Stimulated activated naive B cell treated with anti-CD40 and anti-IgM and Interleukin-4, amounts not matched to agents 10 μg/mL and 1 μg/mL and 100 μg/mL, for 72 hours (primary cell): ENCODE measurements at regions not wholly inside any gene's neighbourhood (a gene's known extent, or its start where the extent isn't known, plus 50 kb on each side); places are given as distances from the start of the nearest gene placed in this dataset.

ENCODE experiments used
- ATAC-seq, 2 donors: fragments of 150-1000 bp; cut with Tn5 transposase; replicated peaks; 2 replicates each; pipeline ENCODE4 v1.10.0; 2021; ENCODE audit warnings: moderate library complexity in 1 of 2
- DNase-seq: peaks from one replicate; pipeline ENCODE4 v3.0.0; 2021
- H3K27ac Mint-ChIP-seq: one replicate; pipeline ENCODE4 v1.8.0; 2022; ENCODE audit warnings: mild to moderate bottlenecking, mixed read lengths
- H3K27me3 Mint-ChIP-seq, 2 donors: one replicate each; pipeline ENCODE4 v1.8.0; 2022; ENCODE audit warnings: mixed read lengths in 2 of 2
- H3K36me3 Mint-ChIP-seq, 2 donors: one replicate each; pipeline ENCODE4 v1.8.0; 2022; ENCODE audit warnings: mixed read lengths in 2 of 2, mild to moderate bottlenecking in 1 of 2
- H3K4me1 Mint-ChIP-seq, 2 donors: one replicate each; pipeline ENCODE4 v1.8.0; 2022; ENCODE audit warnings: mixed read lengths in 2 of 2, mild to moderate bottlenecking in 1 of 2
- H3K4me3 Mint-ChIP-seq, 2 donors: one replicate each; pipeline ENCODE4 v1.8.0; 2022; ENCODE audit warnings: mild to moderate bottlenecking in 2 of 2, mixed read lengths in 2 of 2, moderate library complexity in 1 of 2
- H3K9me3 Mint-ChIP-seq, 2 donors: one replicate each; pipeline ENCODE4 v1.8.0; 2022; ENCODE audit warnings: mixed read lengths in 2 of 2, mild to moderate bottlenecking in 1 of 2

DNA sequence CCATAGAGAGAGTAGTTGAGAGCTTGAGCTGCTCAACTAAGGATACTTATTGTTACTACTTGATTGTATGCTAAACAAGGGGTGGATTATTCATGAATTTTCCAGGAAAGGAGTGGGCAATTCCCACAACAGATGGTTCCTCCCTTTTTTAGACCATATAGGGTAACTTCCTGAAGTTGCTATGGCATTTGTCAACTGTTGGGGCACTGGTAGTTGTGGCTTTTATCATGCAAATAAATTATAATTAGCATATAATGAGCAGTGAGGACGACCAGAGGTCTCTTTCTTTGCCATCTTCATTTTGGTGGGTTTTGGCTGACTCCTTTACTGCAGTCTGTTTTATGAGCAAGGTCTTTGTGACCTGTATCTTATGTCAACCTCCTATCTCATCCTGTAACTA lies 1403.5 kb upstream of the PABPC4L start:
- no peak for DNase-seq
- Mint-ChIP-seq H3K4me1 (no peaks in the 10 kb centered on the region), H3K36me3 (no peaks in the 10 kb centered on the region), H3K9me3 (peaks cover 0 to under 1% of the 10 kb centered on the region in 2 donors), H3K27me3 (no peaks in the 10 kb centered on the region), H3K27ac (no peak overlapping the region), H3K4me3 (no peak overlapping the region)
- no peak for ATAC-seq

- no peak for ATAC-seq
- Mint-ChIP-seq H3K4me1 (no peaks in the 10 kb centered on the region), H3K4me3 (no peak overlapping the region), H3K9me3 (no peaks in the 10 kb centered on the region), H3K36me3 (no peaks in the 10 kb centered on the region), H3K27ac (no peak overlapping the region), H3K27me3 (no peaks in the 10 kb centered on the region)
- DNase-seq, result no peak
Observed at GRCh38 chr4:135604531-135604930, 1402.9 kb upstream of the PABPC4L start.

DNA sequence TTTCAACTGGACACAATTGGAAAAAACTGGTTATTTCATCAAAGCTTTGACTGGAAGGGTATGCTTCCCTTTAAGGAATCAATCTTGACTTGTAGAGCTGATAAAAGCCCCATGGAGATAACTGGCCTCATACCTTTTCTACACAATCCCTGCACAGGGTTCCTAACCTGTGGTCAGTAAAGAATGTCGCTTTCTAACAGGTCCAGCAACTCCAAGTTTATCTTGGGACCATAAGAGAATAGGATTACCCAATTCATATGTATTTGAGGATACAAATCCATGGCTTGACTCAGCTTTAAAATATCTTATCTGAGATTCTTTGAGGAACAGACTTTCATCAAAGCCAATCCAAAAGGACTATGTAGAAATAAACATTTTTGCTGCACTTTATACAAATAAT lies 1399.8 kb upstream of the PABPC4L start:
- Mint-ChIP-seq H3K4me3 (no peak overlapping the region), H3K4me1 (no peaks in the 10 kb centered on the region), H3K27me3 (no peaks in the 10 kb centered on the region), H3K36me3 (no peaks in the 10 kb centered on the region), H3K27ac (no peak overlapping the region), H3K9me3 (peaks cover 5 to 9% of the 10 kb centered on the region in 2 donors)
- DNase-seq, result no peak
- ATAC-seq, result no peak

- Mint-ChIP-seq H3K4me1 (no peaks in the 10 kb centered on the region), H3K4me3 (no peak overlapping the region), H3K27me3 (no peaks in the 10 kb centered on the region), H3K27ac (no peak overlapping the region), H3K9me3 (peaks cover 10 to 12% of the 10 kb centered on the region in 2 donors), H3K36me3 (no peaks in the 10 kb centered on the region)
- no peak for DNase-seq
- no peak for ATAC-seq
Observed at GRCh38 chr4:135598151-135598550, 1396.6 kb upstream of the PABPC4L start.

DNA sequence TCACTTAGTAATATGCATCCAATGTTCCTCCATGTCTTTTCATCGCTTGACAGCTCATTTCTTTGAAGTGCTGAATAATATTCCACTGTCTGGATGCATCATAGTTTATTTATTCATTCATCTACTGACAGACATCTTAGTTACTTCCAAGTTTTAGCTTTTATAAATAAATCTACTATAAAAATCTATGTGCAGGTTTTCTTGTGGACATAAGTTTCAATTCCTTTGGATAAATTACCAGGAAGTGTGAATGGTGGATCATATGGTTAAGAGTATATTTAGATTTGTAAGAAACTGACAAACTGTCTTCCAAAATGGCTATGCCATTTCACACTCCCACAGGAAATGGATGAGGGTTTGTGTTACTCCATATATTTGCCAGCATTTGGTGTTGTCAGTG lies 1392.9 kb upstream of the PABPC4L start:
- H3K4me3 Mint-ChIP-seq, result no peak overlapping the region
- DNase-seq (no peak), ATAC-seq (no peak)
- no peak overlapping the region for H3K27ac Mint-ChIP-seq
- H3K9me3 Mint-ChIP-seq, result peaks cover 10 to 12% of the 10 kb centered on the region in 2 donors
- no peaks in the 10 kb centered on the region for H3K4me1 Mint-ChIP-seq
- no peaks in the 10 kb centered on the region for H3K27me3 Mint-ChIP-seq
- H3K36me3 Mint-ChIP-seq, result no peaks in the 10 kb centered on the region

DNA sequence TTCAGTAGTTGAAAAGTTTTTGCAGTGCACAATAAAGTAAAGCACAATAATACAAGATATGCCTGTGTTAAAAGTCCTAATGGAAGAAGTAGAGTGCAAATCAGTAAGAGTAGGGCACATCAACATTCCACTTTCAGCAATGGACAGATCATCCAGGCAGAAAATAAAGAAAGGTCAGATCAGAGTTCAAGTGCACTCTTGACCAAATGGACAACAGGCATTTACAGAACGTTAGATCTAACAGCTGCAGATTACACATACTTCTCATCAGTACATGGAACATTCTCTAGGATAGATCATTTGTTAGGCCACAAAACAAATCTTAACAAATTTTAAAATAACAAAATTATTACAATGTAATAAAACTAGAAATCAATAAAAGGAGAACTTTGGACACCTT lies 1373.5 kb upstream of the PABPC4L start:
- no peak for ATAC-seq
- Mint-ChIP-seq H3K27me3 (no peaks in the 10 kb centered on the region), H3K9me3 (peaks cover 2 to 4% of the 10 kb centered on the region in 2 donors), H3K36me3 (no peaks in the 10 kb centered on the region), H3K4me3 (no peak overlapping the region), H3K27ac (no peak overlapping the region), H3K4me1 (no peaks in the 10 kb centered on the region)
- no peak for DNase-seq

- no peak overlapping the region for H3K4me3 Mint-ChIP-seq
- H3K36me3 Mint-ChIP-seq, result no peaks in the 10 kb centered on the region
- H3K27ac Mint-ChIP-seq, result no peak overlapping the region
Observed at GRCh38 chr4:135573251-135573650, 1371.7 kb upstream of the PABPC4L start.

GRCh38 chr4:135564090-135564489 lies 1362.5 kb upstream of the PABPC4L start:
- ATAC-seq (no peak), DNase-seq (no peak)
- Mint-ChIP-seq H3K27ac (no peak overlapping the region), H3K9me3 (peaks cover 0 to 2% of the 10 kb centered on the region in 2 donors), H3K27me3 (no peaks in the 10 kb centered on the region), H3K36me3 (no peaks in the 10 kb centered on the region), H3K4me3 (no peak overlapping the region), H3K4me1 (no peaks in the 10 kb centered on the region)

More at GRCh38 chr4:135573251-135573650, 1371.7 kb upstream of the PABPC4L start:
- no peak for DNase-seq
- ATAC-seq, result no peak
- Mint-ChIP-seq H3K27me3 (no peaks in the 10 kb centered on the region), H3K4me1 (no peaks in the 10 kb centered on the region), H3K9me3 (peaks cover 2 to 4% of the 10 kb centered on the region in 2 donors)

GRCh38 chr4:135553213-135553612 lies 1351.6 kb upstream of the PABPC4L start:
- no peaks in the 10 kb centered on the region for H3K9me3 Mint-ChIP-seq
- DNase-seq (no peak), ATAC-seq (no peak)
- no peaks in the 10 kb centered on the region for H3K36me3 Mint-ChIP-seq
- H3K4me1 Mint-ChIP-seq, result no peaks in the 10 kb centered on the region
- H3K27ac Mint-ChIP-seq, result no peak overlapping the region
- no peaks in the 10 kb centered on the region for H3K27me3 Mint-ChIP-seq
- H3K4me3 Mint-ChIP-seq, result no peak overlapping the region

- Mint-ChIP-seq H3K4me1 (no peaks in the 10 kb centered on the region), H3K4me3 (no peak overlapping the region), H3K27me3 (no peaks in the 10 kb centered on the region), H3K9me3 (no peaks in the 10 kb centered on the region), H3K36me3 (no peaks in the 10 kb centered on the region), H3K27ac (no peak overlapping the region)
- no peak for DNase-seq
- ATAC-seq, result no peak
Observed at GRCh38 chr4:135552131-135552530, 1350.5 kb upstream of the PABPC4L start.

- no peaks in the 10 kb centered on the region for H3K4me1 Mint-ChIP-seq
Observed at GRCh38 chr4:135548711-135549110, 1347.1 kb upstream of the PABPC4L start.

GRCh38 chr4:135545616-135546317 lies 1344.2 kb upstream of the PABPC4L start:
- Mint-ChIP-seq H3K27ac (no peak overlapping the region), H3K4me3 (no peak overlapping the region), H3K27me3 (no peaks in the 10 kb centered on the region), H3K9me3 (peaks cover 0 to under 1% of the 10 kb centered on the region in 2 donors), H3K4me1 (no peaks in the 10 kb centered on the region), H3K36me3 (no peaks in the 10 kb centered on the region)
- DNase-seq, result no peak
- no peak for ATAC-seq

More at GRCh38 chr4:135548711-135549110, 1347.1 kb upstream of the PABPC4L start:
- no peak for DNase-seq
- Mint-ChIP-seq H3K27me3 (no peaks in the 10 kb centered on the region), H3K27ac (no peak overlapping the region), H3K4me3 (no peak overlapping the region), H3K9me3 (no peaks in the 10 kb centered on the region), H3K36me3 (no peaks in the 10 kb centered on the region)
- ATAC-seq, result no peak

GRCh38 chr4:135538698-135539097 lies 1337.1 kb upstream of the PABPC4L start:
- DNase-seq (no peak), ATAC-seq (no peak)
- Mint-ChIP-seq H3K4me1 (no peaks in the 10 kb centered on the region), H3K27ac (no peak overlapping the region), H3K36me3 (no peaks in the 10 kb centered on the region), H3K4me3 (no peak overlapping the region), H3K27me3 (no peaks in the 10 kb centered on the region), H3K9me3 (peaks cover 5 to 11% of the 10 kb centered on the region in 2 donors)

- Mint-ChIP-seq H3K4me3 (no peak overlapping the region), H3K27me3 (no peaks in the 10 kb centered on the region), H3K36me3 (no peaks in the 10 kb centered on the region), H3K4me1 (no peaks in the 10 kb centered on the region), H3K27ac (no peak overlapping the region), H3K9me3 (peaks cover 0 to 3% of the 10 kb centered on the region in 2 donors)
- no peak for ATAC-seq
- no peak for DNase-seq
Observed at GRCh38 chr4:135533053-135533452, 1331.5 kb upstream of the PABPC4L start.

DNA sequence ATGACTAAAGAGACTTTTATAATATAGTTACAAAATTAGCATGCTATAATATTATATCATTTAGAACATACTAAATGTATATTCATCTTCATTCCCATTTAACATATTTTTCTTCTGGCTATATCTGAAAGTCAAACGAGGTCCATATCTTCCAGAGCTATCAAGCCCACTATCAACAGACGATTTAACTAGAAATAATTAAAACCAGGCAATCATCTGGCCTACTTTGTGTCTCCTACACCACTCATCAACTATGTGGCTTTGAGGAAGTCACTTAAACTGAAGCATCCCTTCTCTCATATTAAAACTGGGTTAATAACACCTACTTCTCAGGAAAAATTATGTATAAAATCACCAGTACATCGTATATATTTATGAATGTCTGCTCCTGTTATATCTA lies 1330.5 kb upstream of the PABPC4L start:
- Mint-ChIP-seq H3K36me3 (no peaks in the 10 kb centered on the region), H3K27ac (no peak overlapping the region), H3K9me3 (peaks cover 0 to 3% of the 10 kb centered on the region in 2 donors), H3K4me3 (no peak overlapping the region), H3K27me3 (no peaks in the 10 kb centered on the region), H3K4me1 (no peaks in the 10 kb centered on the region)
- no peak for ATAC-seq
- DNase-seq, result no peak
